AG10803 (cell line): ENCODE measurements at regions not wholly inside any gene's neighbourhood (a gene's known extent, or its start where the extent isn't known, plus 50 kb on each side); places are given as distances from the start of the nearest gene placed in this dataset.

Experiments used
- DNase-seq: peaks from one replicate; pipeline ENCODE4 v3.0.0; 2010; ENCODE audit warnings: low read depth
- H3K4me3 ChIP-seq: 2 replicates; pipeline ENCODE4 v1.5.1; 2011; ENCODE audit warnings: mild to moderate bottlenecking, low read length, control low read depth
- CTCF ChIP-seq: conservative IDR thresholded peaks from 2 replicates; pipeline ENCODE4 v1.5.1; 2011; ENCODE audit warnings: mild to moderate bottlenecking, low read length, control low read depth, inconsistent platforms

GRCh38 chr18:59758837-59759236 is 61.6 kb upstream of the CCBE1 start:
- peak; percentile 38 for DNase-seq
- H3K4me3 ChIP-seq: no peak overlapping the region
- TF ChIP-seq CTCF: no peak

- TF ChIP-seq CTCF: no peak
- H3K4me3 ChIP-seq: no peak overlapping the region
- no peak for DNase-seq
Observed at GRCh38 chr18:59758106-59758505, 60.9 kb upstream of the CCBE1 start.

- no peak for TF ChIP-seq CTCF
- no peak overlapping the region for H3K4me3 ChIP-seq
- DNase-seq: peak; percentile 73
Observed at GRCh38 chr18:59752666-59753065, 55.4 kb upstream of the CCBE1 start.

GRCh38 chr18:59751186-59751585 is 54.0 kb upstream of the CCBE1 start:
- TF ChIP-seq CTCF: no peak
- H3K4me3 ChIP-seq: no peak overlapping the region
- DNase-seq: no peak

GRCh38 chr18:59748628-59749360 is 51.6 kb upstream of the CCBE1 start:
- H3K4me3 ChIP-seq: no peak overlapping the region
- peak; percentile 94 for DNase-seq
- TF ChIP-seq CTCF: no peak
